ENCODE measurements at regions not wholly inside any gene's neighbourhood (a gene's known extent, or its start where the extent isn't known, plus 50 kb on each side); places are given as distances from the start of the nearest gene placed in this dataset.

DNA sequence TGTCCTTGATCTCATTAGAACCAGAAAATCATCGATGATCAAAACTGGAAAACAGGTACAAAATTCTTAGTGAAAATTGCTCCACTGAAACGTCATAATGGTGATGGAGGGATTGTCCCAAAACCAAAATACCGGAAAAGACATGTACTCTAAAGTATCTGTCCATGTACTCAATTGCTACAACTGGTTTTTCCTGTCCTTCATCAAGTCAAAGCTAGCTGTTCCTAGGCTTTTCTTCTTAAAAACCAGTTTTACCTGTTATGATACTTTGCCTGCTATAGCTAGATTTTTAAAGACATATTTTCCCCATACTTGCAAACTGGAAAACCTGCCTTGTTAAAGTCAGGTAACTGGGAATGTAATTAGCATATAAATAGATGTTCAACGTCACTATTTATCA lies 50.5 kb upstream of the LRRC1 start:
- Histone ChIP-seq H3K27me3 (ENCODE audit: insufficient read depth, low read length, poor library complexity, severe bottlenecking) (no peaks in the 10 kb centered on the region), H3K27ac (ENCODE audit: low read depth, low read length) (no peak overlapping the region), H3K4me3 (ENCODE audit: low read length) (no peak overlapping the region), H3K9me3 (ENCODE audit: low read length) (no peaks in the 10 kb centered on the region), H3K4me1 (ENCODE audit: insufficient read depth, low read length) (no peaks in the 10 kb centered on the region), H3K36me3 (ENCODE audit: insufficient read depth, low read length) (no peaks in the 10 kb centered on the region)
- H3K4me1 Mint-ChIP-seq: peaks cover 7 to 12% (median 10%) of the 10 kb centered on the region in 3 donors
- H3K36me3 Mint-ChIP-seq: no peaks in the 10 kb centered on the region
- H3K4me3 Mint-ChIP-seq: no peak overlapping the region
- CTCF ChIA-PET: interaction anchor here (0.9 to 1.5 kb wide), 2 partner anchors 16 to 25 kb away, joined by 3 to 4 read pairs; no protein-coding TSS in a partner anchor
- no peak for DNase-seq
- H3K27ac Mint-ChIP-seq: no peak overlapping the region
- no peaks in the 10 kb centered on the region for H3K9me3 Mint-ChIP-seq
- POLR2A ChIA-PET: no interaction called here
- peaks cover 0 to 18% of the 10 kb centered on the region in 2 donors for H3K27me3 Mint-ChIP-seq

DNA sequence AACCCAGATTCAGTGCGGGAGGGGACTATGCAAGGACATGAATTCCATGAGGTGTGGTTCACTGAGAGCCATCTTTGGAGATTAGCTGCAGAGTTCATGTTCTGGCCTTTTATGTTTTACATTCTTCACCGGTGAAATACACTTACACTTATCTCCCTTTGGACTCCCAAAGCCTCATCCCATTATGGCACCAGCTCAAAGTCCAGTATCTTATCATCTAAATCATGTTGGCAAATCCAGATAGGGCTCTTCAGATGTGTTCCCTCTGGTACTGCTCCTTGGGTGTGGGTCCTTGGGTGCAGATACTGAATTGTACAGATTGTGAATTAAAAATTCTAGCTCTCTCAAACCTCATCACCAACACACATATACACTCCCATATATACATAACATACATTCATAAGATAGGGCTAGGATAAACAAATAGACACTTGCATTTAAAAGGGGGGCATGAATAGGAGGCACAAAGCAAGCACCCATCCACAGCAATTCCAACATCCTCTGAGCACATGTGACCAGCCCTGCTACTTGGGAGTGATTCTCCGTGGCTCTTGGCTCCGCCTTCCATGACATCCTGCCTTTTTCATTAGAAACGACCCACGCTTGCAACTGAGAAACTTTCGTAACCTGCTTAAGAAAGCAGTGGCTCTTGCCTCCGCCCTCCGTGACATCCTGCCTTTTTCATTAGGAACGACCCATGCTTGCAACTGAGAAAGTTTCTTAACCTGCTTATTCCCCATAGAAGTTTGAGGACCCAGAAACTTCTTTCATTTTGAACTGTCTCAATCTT lies 53.6 kb upstream of the LRRC1 start:
- Mint-ChIP-seq H3K4me1 (peaks cover 7 to 12% (median 10%) of the 10 kb centered on the region in 3 donors), H3K4me3 (peak overlapping the region in 5 of 7 donors; percentile 7 to 54 (median 32)), H3K27me3 (peaks cover 1 to 32% of the 10 kb centered on the region in 2 donors), H3K27ac (peak overlapping the region in 1 of 8 donors; percentile 64), H3K9me3 (no peaks in the 10 kb centered on the region), H3K36me3 (no peaks in the 10 kb centered on the region)
- CTCF ChIA-PET: interaction anchor here (0.6 to 1.5 kb wide), 3 partner anchors 14 to 17 kb away, joined by 3 to 9 read pairs (median 3); no protein-coding TSS in a partner anchor
- Histone ChIP-seq H3K36me3 (ENCODE audit: insufficient read depth, low read length) (no peaks in the 10 kb centered on the region), H3K27ac (ENCODE audit: low read depth, low read length) (no peak overlapping the region), H3K4me3 (ENCODE audit: low read length) (peak overlapping the region; percentile 11), H3K27me3 (ENCODE audit: insufficient read depth, low read length, poor library complexity, severe bottlenecking) (no peaks in the 10 kb centered on the region), H3K9me3 (ENCODE audit: low read length) (no peaks in the 10 kb centered on the region), H3K4me1 (ENCODE audit: insufficient read depth, low read length) (no peaks in the 10 kb centered on the region)
- POLR2A ChIA-PET: no interaction called here
- DNase-seq: no peak

DNA sequence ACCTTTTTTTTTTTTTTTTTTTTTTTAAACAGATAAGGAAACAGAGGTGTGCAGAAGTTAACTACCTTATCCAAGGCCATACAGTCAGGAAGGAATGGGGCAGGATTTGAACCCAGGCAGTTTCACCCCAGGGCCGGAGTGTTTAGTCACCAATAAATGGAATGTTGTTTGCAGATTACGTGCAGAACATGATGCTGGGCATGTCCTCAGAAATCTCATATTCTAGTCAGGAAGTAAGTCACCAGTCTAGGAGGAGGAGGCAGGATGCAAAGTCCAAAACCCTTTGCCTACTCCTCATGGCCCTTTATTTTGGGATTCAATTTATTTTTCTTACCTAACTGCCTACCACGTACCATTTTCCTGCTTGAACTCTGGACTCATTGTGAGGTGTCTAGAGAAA lies 57.1 kb upstream of the LRRC1 start:
- H3K27ac Mint-ChIP-seq: no peak overlapping the region
- no peak overlapping the region for H3K4me3 ChIP-seq (ENCODE audit: low read length)
- no peaks in the 10 kb centered on the region for H3K9me3 ChIP-seq (ENCODE audit: low read length)
- H3K4me1 ChIP-seq (ENCODE audit: insufficient read depth, low read length): peaks cover 16% of the 10 kb centered on the region
- no peak overlapping the region for H3K27ac ChIP-seq (ENCODE audit: low read depth, low read length)
- DNase-seq: no peak
- CTCF ChIA-PET: interaction anchor here (1.6 to 2.4 kb wide), 2 partner anchors 10 to 12 kb away, joined by 5 to 9 read pairs; no protein-coding TSS in a partner anchor
- H3K4me1 Mint-ChIP-seq: peaks cover 22 to 29% (median 24%) of the 10 kb centered on the region in 3 donors
- no peak overlapping the region for H3K4me3 Mint-ChIP-seq
- no peaks in the 10 kb centered on the region for H3K36me3 Mint-ChIP-seq
- peaks cover 3 to 37% of the 10 kb centered on the region in 2 donors for H3K27me3 Mint-ChIP-seq
- H3K36me3 ChIP-seq (ENCODE audit: insufficient read depth, low read length): no peaks in the 10 kb centered on the region
- no peaks in the 10 kb centered on the region for H3K9me3 Mint-ChIP-seq
- H3K27me3 ChIP-seq (ENCODE audit: insufficient read depth, low read length, poor library complexity, severe bottlenecking): no peaks in the 10 kb centered on the region
- POLR2A ChIA-PET: no interaction called here

DNA sequence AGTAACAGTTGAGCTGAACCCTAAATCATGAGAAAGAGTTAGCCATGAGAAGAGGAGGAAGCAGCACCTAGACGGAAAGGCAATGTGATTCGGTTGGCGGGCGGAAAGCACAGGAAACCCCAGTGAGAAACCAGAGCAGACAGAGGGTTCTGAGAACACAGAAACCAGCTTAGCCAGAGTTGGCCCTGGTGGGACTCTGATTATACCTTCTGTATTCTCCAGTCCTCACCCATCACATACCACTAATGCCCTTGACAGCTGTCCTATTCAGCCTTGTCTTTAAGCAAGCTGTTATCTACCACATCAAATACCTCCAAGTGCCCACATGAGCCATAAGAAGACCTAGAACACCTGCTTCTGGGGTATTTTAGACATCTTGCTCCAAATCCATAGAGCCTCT lies 58.9 kb upstream of the LRRC1 start:
- Histone ChIP-seq H3K27ac (ENCODE audit: low read depth, low read length) (no peak overlapping the region), H3K27me3 (ENCODE audit: insufficient read depth, low read length, poor library complexity, severe bottlenecking) (no peaks in the 10 kb centered on the region), H3K4me3 (ENCODE audit: low read length) (no peak overlapping the region), H3K36me3 (ENCODE audit: insufficient read depth, low read length) (no peaks in the 10 kb centered on the region), H3K4me1 (ENCODE audit: insufficient read depth, low read length) (peaks cover 16% of the 10 kb centered on the region), H3K9me3 (ENCODE audit: low read length) (no peaks in the 10 kb centered on the region)
- peak in 3 of 5 donors; percentile 12 to 28 (median 13) for DNase-seq
- Mint-ChIP-seq H3K27me3 (peaks cover 3 to 28% of the 10 kb centered on the region in 2 donors), H3K36me3 (no peaks in the 10 kb centered on the region), H3K27ac (peak overlapping the region in 1 of 8 donors; percentile 3), H3K9me3 (no peaks in the 10 kb centered on the region), H3K4me3 (peak overlapping the region in 3 of 7 donors; percentile 3 to 48 (median 40)), H3K4me1 (peaks cover 16 to 29% (median 21%) of the 10 kb centered on the region in 3 donors)
- ChIA-PET POLR2A (no interaction called here), CTCF (interaction anchor here (0.6 to 2.4 kb wide), 4 partner anchors 8 to 243 kb away, joined by 3 to 16 read pairs (median 8); no protein-coding TSS in a partner anchor)

DNA sequence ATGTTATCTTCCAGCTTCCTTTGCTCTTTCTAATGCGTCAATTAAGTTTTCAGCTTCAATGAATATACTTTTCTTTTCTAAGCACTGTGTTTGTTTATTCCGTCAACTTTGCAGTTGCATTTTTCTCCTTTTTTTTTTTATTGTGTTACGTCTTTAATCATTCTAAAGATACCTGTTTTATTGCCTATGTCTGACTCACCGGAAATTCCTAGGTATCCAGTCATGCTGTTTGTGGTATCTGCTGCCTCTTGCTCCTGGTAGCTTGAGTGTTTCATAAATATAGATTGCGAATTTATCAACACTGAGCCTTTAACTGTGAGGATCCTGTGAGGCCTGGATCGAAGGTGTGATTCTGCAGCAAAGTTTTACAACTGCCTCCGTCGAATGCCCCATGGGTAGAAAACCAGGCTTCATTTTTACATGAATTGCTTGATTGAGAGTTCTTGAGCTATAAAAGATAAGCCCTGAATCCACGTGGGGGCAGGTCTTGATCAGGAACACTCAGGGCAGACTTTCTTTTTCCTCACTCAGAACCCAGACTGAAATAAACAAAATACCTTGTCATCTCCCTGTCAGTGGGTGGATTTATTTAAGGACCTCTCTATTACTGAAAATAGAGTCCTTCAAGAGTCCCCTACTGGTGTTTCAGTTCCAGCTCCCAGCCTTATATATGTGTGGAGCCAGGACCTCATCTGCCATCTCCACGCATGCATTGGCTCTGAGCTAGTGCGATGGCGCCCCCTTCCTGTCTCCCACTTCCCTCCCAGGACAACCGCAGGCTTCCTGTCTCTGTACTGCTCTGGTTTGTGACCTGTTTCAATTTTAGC lies 60.1 kb upstream of the LRRC1 start:
- Mint-ChIP-seq H3K4me1 (peaks cover 14 to 26% (median 21%) of the 10 kb centered on the region in 3 donors), H3K36me3 (no peaks in the 10 kb centered on the region), H3K27me3 (peaks cover 3 to 26% of the 10 kb centered on the region in 2 donors), H3K9me3 (no peaks in the 10 kb centered on the region), H3K4me3 (peak overlapping the region in 4 of 7 donors; percentile 37 to 67 (median 40)), H3K27ac (no peak overlapping the region)
- CTCF ChIA-PET: interaction anchor here (0.9 to 2.3 kb wide), 5 partner anchors 9 to 23 kb away, joined by 3 to 16 read pairs (median 3); no protein-coding TSS in a partner anchor
- Histone ChIP-seq H3K27me3 (ENCODE audit: insufficient read depth, low read length, poor library complexity, severe bottlenecking) (no peaks in the 10 kb centered on the region), H3K4me3 (ENCODE audit: low read length) (no peak overlapping the region), H3K36me3 (ENCODE audit: insufficient read depth, low read length) (no peaks in the 10 kb centered on the region), H3K4me1 (ENCODE audit: insufficient read depth, low read length) (peaks cover 16% of the 10 kb centered on the region), H3K9me3 (ENCODE audit: low read length) (no peaks in the 10 kb centered on the region), H3K27ac (ENCODE audit: low read depth, low read length) (no peak overlapping the region)
- DNase-seq: peak in 3 of 5 donors; percentile 5 to 30 (median 14)
- POLR2A ChIA-PET: no interaction called here

DNA sequence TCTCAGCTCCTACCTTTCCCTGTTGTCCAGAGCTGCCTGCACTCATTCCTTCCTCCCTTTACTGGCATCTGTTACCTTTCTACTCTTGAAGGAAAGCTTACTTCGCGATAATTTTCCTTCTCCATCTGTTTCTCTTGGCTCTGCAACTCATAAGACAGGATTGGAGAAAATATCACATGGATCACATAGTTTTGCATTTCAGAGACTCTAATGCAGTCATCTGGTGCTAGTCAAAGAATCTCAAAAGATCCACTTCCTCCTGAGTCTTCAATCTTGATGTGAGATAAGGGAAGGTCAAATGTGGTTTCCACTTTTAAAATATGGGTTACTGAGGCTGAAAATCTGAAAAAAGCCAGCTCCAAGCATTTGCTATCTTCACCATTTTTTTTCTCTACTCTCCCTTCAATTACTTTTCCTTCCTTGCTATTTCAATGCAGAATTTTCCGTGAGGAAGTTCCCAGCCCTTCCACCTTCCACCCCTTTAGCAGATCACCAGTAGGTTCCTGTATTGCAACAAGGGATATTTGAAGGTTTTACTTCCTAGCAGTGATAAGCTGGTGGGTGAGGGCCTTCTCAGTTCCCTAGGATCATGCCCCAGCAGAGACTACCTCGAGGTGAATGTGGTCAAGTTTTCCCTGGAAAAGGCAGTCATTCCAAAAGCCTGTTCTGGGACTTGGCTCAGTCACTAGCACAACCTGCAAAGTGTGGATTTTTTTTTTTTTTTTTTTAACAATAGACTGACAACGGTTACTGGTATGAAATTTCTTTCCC lies 62.8 kb upstream of the LRRC1 start:
- peaks cover 4 to 6% of the 10 kb centered on the region in 2 donors for H3K27me3 Mint-ChIP-seq
- no peaks in the 10 kb centered on the region for H3K27me3 ChIP-seq (ENCODE audit: insufficient read depth, low read length, poor library complexity, severe bottlenecking)
- no peaks in the 10 kb centered on the region for H3K36me3 Mint-ChIP-seq
- H3K4me1 ChIP-seq (ENCODE audit: insufficient read depth, low read length): peaks cover 16% of the 10 kb centered on the region
- ChIA-PET CTCF (interaction anchor here (1.4 to 1.6 kb wide), 2 partner anchors 13 to 239 kb away, joined by 4 to 5 read pairs; no protein-coding TSS in a partner anchor), POLR2A (no interaction called here)
- no peak overlapping the region for H3K27ac ChIP-seq (ENCODE audit: low read depth, low read length)
- peaks cover 18 to 31% (median 26%) of the 10 kb centered on the region in 3 donors for H3K4me1 Mint-ChIP-seq
- no peaks in the 10 kb centered on the region for H3K36me3 ChIP-seq (ENCODE audit: insufficient read depth, low read length)
- no peaks in the 10 kb centered on the region for H3K9me3 Mint-ChIP-seq
- no peak overlapping the region for H3K4me3 Mint-ChIP-seq
- H3K4me3 ChIP-seq (ENCODE audit: low read length): no peak overlapping the region
- H3K27ac Mint-ChIP-seq: no peak overlapping the region
- no peak for DNase-seq
- H3K9me3 ChIP-seq (ENCODE audit: low read length): no peaks in the 10 kb centered on the region

DNA sequence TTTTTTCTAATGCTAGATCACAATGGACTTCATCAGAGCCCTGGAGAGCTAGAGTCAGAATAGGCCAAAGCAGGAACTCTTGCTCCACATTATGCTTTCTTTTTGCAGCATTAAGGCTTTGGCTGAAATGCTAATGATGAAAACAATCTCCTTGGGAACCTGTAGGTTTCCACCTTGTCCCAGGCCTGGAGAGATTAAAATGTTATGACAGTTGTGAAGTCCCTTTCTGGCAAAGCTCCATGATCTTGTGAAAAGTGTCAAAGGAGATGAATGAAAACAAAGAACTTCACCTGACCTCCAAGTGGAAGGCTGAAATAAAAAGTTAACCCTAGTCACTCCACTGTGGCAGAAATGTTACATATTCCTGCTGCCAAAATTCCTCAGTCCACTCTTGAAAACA lies 64.0 kb upstream of the LRRC1 start:
- no peak overlapping the region for H3K4me3 Mint-ChIP-seq
- H3K36me3 ChIP-seq (ENCODE audit: insufficient read depth, low read length): no peaks in the 10 kb centered on the region
- H3K4me1 ChIP-seq (ENCODE audit: insufficient read depth, low read length): peaks cover 12% of the 10 kb centered on the region
- no peaks in the 10 kb centered on the region for H3K27me3 ChIP-seq (ENCODE audit: insufficient read depth, low read length, poor library complexity, severe bottlenecking)
- DNase-seq: no peak
- CTCF ChIA-PET: interaction anchor here (1.1 to 1.2 kb wide), 2 partner anchors 11 to 17 kb away, joined by 3 read pairs; no protein-coding TSS in a partner anchor
- H3K9me3 ChIP-seq (ENCODE audit: low read length): no peaks in the 10 kb centered on the region
- peaks cover 2 to 10% of the 10 kb centered on the region in 2 donors for H3K27me3 Mint-ChIP-seq
- H3K27ac ChIP-seq (ENCODE audit: low read depth, low read length): no peak overlapping the region
- no peak overlapping the region for H3K27ac Mint-ChIP-seq
- peaks cover 18 to 31% (median 22%) of the 10 kb centered on the region in 3 donors for H3K4me1 Mint-ChIP-seq
- no peaks in the 10 kb centered on the region for H3K9me3 Mint-ChIP-seq
- POLR2A ChIA-PET: no interaction called here
- H3K4me3 ChIP-seq (ENCODE audit: low read length): no peak overlapping the region
- no peaks in the 10 kb centered on the region for H3K36me3 Mint-ChIP-seq
